OCI-LY3 (cell line): ENCODE measurements at regions not wholly inside any gene's neighbourhood (a gene's known extent, or its start where the extent isn't known, plus 50 kb on each side); places are given as distances from the start of the nearest gene placed in this dataset.

ENCODE experiments used
- CTCF ChIP-seq: fragments of 200-600, 300-600 bp; sonication (generic); IDR thresholded peaks from 2 replicates; pipeline ENCODE4 v1.5.1; 2014; ENCODE audit warnings: antibody characterized with exemption, low read length, low read depth
- EZH2phosphoT487 ChIP-seq: fragments of 200-600 bp; shearing (Covaris generic); IDR thresholded peaks from 2 replicates; pipeline ENCODE4 v1.6.1; 2018; ENCODE audit warnings: antibody characterized with exemption, mixed run types, low read depth

GRCh38 chr15:34644061-34644460, 60.6 kb upstream of the GOLGA8B start:
- TF ChIP-seq CTCF (no peak), EZH2phosphoT487 (no peak)
